ENCODE measurements at regions not wholly inside any gene's neighbourhood (a gene's known extent, or its start where the extent isn't known, plus 50 kb on each side); places are given as distances from the start of the nearest gene placed in this dataset.

- TF ChIP-seq CTCF (IDR thresholded peaks at IDR 0.05 in 2 of 3, conservative IDR thresholded peaks at IDR 0.05 in 1 of 3; ENCODE audit: borderline replicate concordance in 1 of 3, insufficient read depth in 1 of 3, low read depth in 2 of 3, low read length in 2 of 3), result no peak
- TF ChIP-seq REST (IDR thresholded peaks at IDR 0.05; ENCODE audit: low read depth), result no peak
- TF ChIP-seq MAX (IDR thresholded peaks at IDR 0.05), result no peak
- TF ChIP-seq POLR2AphosphoS5 (IDR thresholded peaks at IDR 0.05; ENCODE audit: low read depth, low read length), result no peak
- TF ChIP-seq SP1 (IDR thresholded peaks at IDR 0.05; ENCODE audit: low read depth), result no peak
- no peak for TF ChIP-seq RAD21 (IDR thresholded peaks at IDR 0.05; ENCODE audit: low read depth)
Observed at GRCh38 chr4:12636191-12636590, 847.9 kb downstream of the RAB28 start.
